Suprapubic skin (tissue), 4 donors: ENCODE measurements at regions not wholly inside any gene's neighbourhood (a gene's known extent, or its start where the extent isn't known, plus 50 kb on each side); places are given as distances from the start of the nearest gene placed in this dataset.

Experiments used
- DNase-seq, 2 donors: peaks; one replicate each; pipeline ENCODE4 v3.0.0-alpha.2; 2019; ENCODE audit warnings: low spot score in 2 of 2
- H3K27ac ChIP-seq: fragments of 200-600 bp; sonication (generic); one replicate; pipeline ENCODE4 v1.5.1; 2019
- H3K27me3 ChIP-seq: fragments of 200-600 bp; sonication (generic); one replicate; pipeline ENCODE4 v1.5.1; 2019
- H3K36me3 ChIP-seq: fragments of 200-600 bp; sonication (generic); one replicate; pipeline ENCODE4 v1.5.1; 2019
- H3K4me1 ChIP-seq: fragments of 200-600 bp; sonication (generic); one replicate; pipeline ENCODE4 v1.5.1; 2019
- H3K4me3 ChIP-seq: fragments of 200-600 bp; sonication (generic); one replicate; pipeline ENCODE4 v1.5.1; 2019; ENCODE audit warnings: mild to moderate bottlenecking
- H3K9me3 ChIP-seq: fragments of 200-600 bp; sonication (generic); one replicate; pipeline ENCODE4 v1.5.1; 2019
- EP300 ChIP-seq: sonication (generic); formaldehyde crosslinking; IDR thresholded peaks from one replicate; pipeline ENCODE4 v1.6.1; 2017; ENCODE audit warnings: antibody characterized with exemption
- POLR2A ChIP-seq, 2 donors: fragments of 450-650 bp; IDR thresholded peaks; one replicate each; pipeline ENCODE4 v1.6.1; 2017; ENCODE audit warnings: antibody characterized with exemption in 2 of 2, mild to moderate bottlenecking in 2 of 2, moderate library complexity in 2 of 2
- POLR2AphosphoS5 ChIP-seq, 3 donors: sonication (generic); formaldehyde crosslinking; IDR thresholded peaks; one replicate each; pipeline ENCODE4 v1.6.1; 2017; ENCODE audit warnings: antibody characterized with exemption in 3 of 3
- WGBS: methylation state at CpG from one replicate; pipeline ENCODE4 v1.1.5; 2018; 5-methylcytosine and 5-hydroxymethylcytosine counted together
- TF ChIP-seq, protein P1 (sequence below), 2 donors: fragments of 200-600 bp in 1 of 2; fragments of 450-650 bp in 1 of 2; sonication (generic) in 1 of 2; IDR thresholded peaks; one replicate each; pipeline ENCODE4 v1.5.1; 2016 to 2019; ENCODE audit warnings: antibody characterized with exemption in 2 of 2, mild to moderate bottlenecking in 1 of 2, moderate library complexity in 1 of 2

DNA sequence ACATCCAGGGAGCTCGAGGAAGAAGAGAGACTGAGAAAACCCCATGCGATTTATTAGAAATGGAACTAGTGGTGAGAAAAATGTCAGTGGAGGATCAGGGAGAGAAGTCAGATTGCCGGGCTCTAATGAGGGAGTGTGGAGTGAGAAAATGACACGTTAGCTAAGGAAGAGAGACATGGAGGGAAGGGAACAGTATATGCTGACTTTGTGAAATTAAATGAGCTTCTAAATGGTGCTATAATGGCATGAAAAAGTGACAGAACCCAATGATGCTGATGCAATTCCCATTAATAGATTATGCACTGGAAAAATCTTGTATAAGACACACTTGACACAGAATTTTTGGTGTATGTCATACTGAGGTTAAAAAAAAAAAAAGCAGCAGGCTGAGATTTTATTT, 112.6 kb downstream of the HSPH1 start:
- H3K36me3 ChIP-seq = no peaks in the 10 kb centered on the region
- no peaks in the 10 kb centered on the region for H3K9me3 ChIP-seq
- 91% methylated on average over 4 of the region's 4 CpGs for WGBS
- H3K4me3 ChIP-seq = no peak overlapping the region
- H3K27ac ChIP-seq = no peak overlapping the region
- no peak for DNase-seq
- TF ChIP-seq POLR2AphosphoS5 (IDR thresholded peaks at IDR 0.05) (no peak), EP300 (no peak), POLR2A (IDR thresholded peaks at IDR 0.05) (no peak)
- TF ChIP-seq, protein P1, sequence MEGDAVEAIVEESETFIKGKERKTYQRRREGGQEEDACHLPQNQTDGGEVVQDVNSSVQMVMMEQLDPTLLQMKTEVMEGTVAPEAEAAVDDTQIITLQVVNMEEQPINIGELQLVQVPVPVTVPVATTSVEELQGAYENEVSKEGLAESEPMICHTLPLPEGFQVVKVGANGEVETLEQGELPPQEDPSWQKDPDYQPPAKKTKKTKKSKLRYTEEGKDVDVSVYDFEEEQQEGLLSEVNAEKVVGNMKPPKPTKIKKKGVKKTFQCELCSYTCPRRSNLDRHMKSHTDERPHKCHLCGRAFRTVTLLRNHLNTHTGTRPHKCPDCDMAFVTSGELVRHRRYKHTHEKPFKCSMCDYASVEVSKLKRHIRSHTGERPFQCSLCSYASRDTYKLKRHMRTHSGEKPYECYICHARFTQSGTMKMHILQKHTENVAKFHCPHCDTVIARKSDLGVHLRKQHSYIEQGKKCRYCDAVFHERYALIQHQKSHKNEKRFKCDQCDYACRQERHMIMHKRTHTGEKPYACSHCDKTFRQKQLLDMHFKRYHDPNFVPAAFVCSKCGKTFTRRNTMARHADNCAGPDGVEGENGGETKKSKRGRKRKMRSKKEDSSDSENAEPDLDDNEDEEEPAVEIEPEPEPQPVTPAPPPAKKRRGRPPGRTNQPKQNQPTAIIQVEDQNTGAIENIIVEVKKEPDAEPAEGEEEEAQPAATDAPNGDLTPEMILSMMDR (IDR thresholded peaks at IDR 0.05) = no peak
- H3K27me3 ChIP-seq = no peaks in the 10 kb centered on the region
- H3K4me1 ChIP-seq = peaks cover 30% of the 10 kb centered on the region

DNA sequence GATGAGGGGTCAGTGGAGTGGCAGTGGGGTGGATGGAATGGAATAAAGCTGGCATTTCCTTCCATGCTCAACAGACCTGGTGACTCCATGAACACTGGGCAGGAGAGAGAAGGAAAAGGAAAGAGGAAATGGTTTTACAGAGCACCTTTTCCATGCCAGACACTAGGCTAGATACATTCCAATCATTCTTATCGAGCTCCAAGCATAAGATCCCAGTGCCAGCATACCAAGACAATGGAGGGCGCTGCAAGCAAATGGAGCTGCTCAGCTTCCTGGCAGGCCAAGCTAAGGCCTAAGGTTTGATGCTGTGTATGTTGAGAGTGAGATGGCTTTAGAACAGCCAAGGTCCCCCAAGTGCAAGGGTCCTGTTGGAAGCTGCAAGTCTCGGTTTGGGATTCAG, 113.2 kb downstream of the HSPH1 start:
- Histone ChIP-seq H3K36me3 (no peaks in the 10 kb centered on the region), H3K4me3 (no peak overlapping the region), H3K27me3 (no peaks in the 10 kb centered on the region), H3K27ac (no peak overlapping the region), H3K4me1 (peaks cover 30% of the 10 kb centered on the region), H3K9me3 (no peaks in the 10 kb centered on the region)
- TF ChIP-seq, protein P1 (IDR thresholded peaks at IDR 0.05) = no peak
- DNase-seq = peak in 1 of 2 donors; percentile 0
- WGBS = 75% methylated on average over 3 of the region's 3 CpGs

DNA sequence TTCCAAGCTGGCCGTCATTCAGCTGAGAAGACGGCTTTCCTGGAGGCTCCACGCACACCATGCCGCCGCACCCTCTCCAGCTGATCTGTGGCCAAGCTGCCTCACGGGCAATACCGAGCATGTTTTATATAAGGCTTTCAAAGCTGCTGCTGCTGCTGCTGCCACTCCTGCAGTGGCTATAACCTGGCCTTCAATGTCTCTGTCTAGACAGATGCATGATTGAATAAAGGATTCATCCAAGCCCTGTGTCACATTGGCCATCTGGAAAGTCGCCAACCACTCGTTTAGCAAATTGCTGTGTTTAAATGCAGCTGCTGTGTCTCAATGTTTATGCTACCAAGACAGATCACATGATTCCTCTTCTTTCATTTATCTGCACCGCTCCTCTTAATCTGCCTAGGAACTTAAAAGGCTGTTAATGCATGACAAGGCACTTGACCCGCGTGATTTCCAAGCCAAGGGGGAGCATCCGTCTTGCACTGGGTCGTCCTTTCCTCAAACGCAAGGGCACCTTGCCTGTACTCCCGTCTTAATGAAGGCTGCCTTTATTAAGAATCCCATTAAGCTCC, 114.3 kb downstream of the TEX26 start:
- TF ChIP-seq EP300 = no peak
- TF ChIP-seq, protein P1 (IDR thresholded peaks at IDR 0.05) = no peak
- no peak for TF ChIP-seq POLR2A (IDR thresholded peaks at IDR 0.05)
- no peak for TF ChIP-seq POLR2AphosphoS5 (IDR thresholded peaks at IDR 0.05)
- H3K4me3 ChIP-seq = no peak overlapping the region
- H3K4me1 ChIP-seq = peaks cover 30% of the 10 kb centered on the region
- 27% methylated on average over 11 of the region's 16 CpGs for whole genome bisulfite sequencing
- peak in 1 of 2 donors; percentile 70 for DNase-seq
- H3K27ac ChIP-seq = peak overlapping the region; percentile 77
- no peaks in the 10 kb centered on the region for H3K36me3 ChIP-seq
- no peaks in the 10 kb centered on the region for H3K27me3 ChIP-seq
- H3K9me3 ChIP-seq = no peaks in the 10 kb centered on the region

DNA sequence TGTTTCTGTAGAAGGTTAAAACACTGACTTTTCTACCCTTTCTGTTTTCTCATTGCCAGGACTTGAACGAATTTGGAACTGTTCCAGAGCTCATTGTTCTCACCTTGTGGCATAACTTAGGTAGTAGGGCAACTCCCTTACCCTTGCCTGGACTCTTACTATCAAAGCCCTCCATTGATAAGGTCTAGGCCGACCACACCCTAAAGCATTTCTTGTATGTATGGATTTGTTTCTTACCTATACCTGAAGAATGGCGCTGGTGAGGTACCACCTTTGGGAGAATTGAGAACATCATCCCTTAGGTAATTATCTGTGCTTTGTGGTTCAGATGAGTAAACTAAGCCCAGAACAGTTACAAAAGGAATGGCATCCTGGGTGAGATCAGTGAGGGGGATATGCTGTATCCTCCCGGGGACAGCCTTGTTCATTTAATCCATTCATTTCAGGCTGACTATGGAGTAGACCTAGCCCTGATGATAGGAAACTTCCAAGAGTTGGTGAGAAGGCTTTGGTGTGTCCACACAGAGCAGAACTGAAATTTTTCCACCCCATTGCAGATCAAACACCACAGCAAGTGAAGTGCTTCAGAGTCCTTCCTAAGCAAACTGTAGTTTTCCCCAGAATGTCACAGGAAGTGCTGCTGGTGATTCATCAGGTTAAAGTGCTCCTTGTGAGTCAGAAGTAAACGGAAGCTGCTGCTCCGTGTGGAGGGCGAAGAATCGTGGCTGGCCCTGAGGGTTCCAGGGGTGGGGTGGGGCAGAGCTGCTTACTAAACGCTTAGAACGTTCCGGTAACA, 113.0 kb downstream of the TEX26 start:
- Histone ChIP-seq H3K36me3 (no peaks in the 10 kb centered on the region), H3K9me3 (no peaks in the 10 kb centered on the region), H3K4me3 (peak overlapping the region; percentile 17), H3K4me1 (peaks cover 30% of the 10 kb centered on the region), H3K27ac (peak overlapping the region; percentile 77), H3K27me3 (no peaks in the 10 kb centered on the region)
- WGBS = 28% methylated on average over 11 of the region's 11 CpGs
- TF ChIP-seq, protein P1 (IDR thresholded peaks at IDR 0.05) = no peak
- TF ChIP-seq POLR2A (IDR thresholded peaks at IDR 0.05) (no peak), POLR2AphosphoS5 (IDR thresholded peaks at IDR 0.05) (peak in 1 of 3 donors; percentile 28)
- peak in 1 of 2 donors; percentile 70 for DNase-seq

DNA sequence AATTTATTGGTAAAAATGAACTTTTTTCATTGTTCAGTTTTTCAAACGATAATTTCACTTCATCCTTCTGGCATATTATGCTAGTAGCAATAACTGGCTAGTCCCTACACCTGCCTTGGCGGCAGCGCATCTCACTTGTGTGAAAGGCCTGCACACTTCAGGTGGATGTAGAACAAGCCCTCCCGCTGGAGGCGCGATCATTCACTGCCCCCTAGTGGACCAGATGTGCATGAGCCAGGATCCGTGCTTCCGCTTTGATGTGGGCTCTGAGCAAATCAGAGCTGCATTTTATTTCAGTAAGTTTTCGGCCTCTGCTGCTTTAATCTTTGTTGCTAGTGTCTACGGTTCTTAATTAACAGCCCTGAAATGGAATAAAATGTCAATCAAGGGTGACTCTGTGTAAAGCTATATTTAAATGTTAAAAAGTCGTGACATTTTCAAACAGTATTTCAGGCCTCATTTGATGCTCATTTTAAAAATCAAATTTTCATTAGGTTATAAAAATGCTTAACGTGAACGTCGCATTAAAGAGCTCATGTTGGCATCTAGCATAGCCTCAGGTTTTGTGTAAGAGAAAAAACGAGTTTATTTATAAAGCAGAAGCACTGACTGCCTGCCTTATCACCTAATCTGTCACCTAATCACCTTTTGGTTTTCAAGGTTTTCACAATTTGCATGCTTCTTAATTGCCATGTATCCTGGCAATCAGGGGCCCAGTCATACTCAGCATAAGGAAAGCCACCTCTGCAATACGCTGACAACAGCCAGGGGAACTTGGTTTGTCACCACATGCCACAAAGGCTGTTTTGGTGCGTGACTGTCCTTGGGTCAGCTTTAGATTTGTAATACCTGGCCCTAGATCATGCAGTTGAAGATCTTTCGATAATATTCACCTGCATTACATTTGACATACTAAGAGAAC, 112.2 kb downstream of the TEX26 start:
- H3K4me1 ChIP-seq = peaks cover 30% of the 10 kb centered on the region
- 18% methylated on average over 18 of the region's 18 CpGs for WGBS
- no peak for TF ChIP-seq EP300
- TF ChIP-seq, protein P1 (IDR thresholded peaks at IDR 0.05) = peak; percentile 83 to 94
- TF ChIP-seq POLR2AphosphoS5 (IDR thresholded peaks at IDR 0.05) = peak in 1 of 3 donors; percentile 24
- no peak for TF ChIP-seq POLR2A (IDR thresholded peaks at IDR 0.05)
- H3K36me3 ChIP-seq = no peaks in the 10 kb centered on the region
- peak; percentile 88 to 90 for DNase-seq
- no peaks in the 10 kb centered on the region for H3K9me3 ChIP-seq
- no peak overlapping the region for H3K4me3 ChIP-seq
- no peaks in the 10 kb centered on the region for H3K27me3 ChIP-seq
- peak overlapping the region; percentile 77 for H3K27ac ChIP-seq
